ENCODE measurements at regions not wholly inside any gene's neighbourhood (a gene's known extent, or its start where the extent isn't known, plus 50 kb on each side); places are given as distances from the start of the nearest gene placed in this dataset.

DNA sequence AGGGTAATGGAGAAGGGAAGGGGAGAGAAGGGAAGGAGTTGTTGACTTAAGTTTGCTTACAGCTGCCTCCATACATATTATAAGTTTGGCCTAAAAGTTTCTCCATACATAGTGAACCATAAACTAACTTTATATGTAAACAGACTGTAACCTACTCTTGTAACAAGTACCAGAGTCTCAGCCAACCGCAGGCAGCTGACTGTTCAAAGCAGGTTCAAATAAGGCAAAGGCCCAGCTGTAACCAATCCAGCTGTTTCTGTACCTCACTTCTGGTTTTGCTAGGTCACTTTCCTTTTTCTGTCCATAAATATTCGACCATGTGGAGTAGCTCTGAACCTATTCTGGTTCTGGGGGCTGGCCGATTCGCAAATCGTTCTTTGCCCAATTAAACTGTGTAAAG, 591.2 kb downstream of the INSC start:
- no peak for FAIRE-seq

DNA sequence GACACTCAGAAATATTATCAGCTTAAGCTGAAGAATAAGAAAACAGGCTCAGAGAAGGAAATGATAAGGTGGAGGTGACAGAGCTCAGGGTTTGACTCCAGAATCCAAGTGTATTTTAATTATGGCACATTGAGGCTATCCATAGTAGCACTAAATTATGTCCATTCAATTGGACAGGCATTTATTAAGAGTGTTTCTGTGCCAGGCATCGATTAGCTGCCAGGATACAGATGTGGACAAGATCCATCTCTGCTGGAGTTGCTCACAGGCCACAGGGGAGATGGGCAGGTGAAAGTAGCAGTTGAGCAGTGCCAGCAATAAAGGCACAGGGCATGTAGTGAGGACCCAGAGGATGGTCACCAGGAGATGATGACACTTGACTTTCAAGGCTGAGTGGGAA, 592.5 kb downstream of the INSC start:
- no peak for FAIRE-seq

DNA sequence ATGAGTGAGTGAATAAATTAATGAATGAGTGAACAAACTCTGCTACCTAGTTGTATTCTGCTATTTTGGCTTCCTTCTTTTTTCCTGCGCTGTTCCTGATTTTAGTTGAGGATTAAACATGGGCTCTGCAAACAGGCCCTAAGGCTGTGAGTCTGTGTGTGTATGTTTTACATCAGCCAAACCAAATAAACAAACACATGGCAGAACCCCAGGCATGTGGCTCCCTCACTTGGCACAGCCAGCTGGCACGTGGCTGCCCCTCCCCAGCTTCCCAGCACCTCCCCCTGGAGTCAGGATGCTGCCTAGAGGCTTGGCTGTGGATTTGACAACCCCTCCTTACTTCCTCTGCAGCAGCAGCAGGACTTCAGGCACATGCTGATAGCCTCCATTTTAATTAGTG, 593.2 kb downstream of the INSC start:
- no peak for FAIRE-seq

- FAIRE-seq, result no peak
Measured at GRCh38 chr11:15710580-15711275, 596.0 kb downstream of the INSC start.

GRCh38 chr11:15711311-15711710, 596.6 kb downstream of the INSC start:
- FAIRE-seq, result no peak

DNA sequence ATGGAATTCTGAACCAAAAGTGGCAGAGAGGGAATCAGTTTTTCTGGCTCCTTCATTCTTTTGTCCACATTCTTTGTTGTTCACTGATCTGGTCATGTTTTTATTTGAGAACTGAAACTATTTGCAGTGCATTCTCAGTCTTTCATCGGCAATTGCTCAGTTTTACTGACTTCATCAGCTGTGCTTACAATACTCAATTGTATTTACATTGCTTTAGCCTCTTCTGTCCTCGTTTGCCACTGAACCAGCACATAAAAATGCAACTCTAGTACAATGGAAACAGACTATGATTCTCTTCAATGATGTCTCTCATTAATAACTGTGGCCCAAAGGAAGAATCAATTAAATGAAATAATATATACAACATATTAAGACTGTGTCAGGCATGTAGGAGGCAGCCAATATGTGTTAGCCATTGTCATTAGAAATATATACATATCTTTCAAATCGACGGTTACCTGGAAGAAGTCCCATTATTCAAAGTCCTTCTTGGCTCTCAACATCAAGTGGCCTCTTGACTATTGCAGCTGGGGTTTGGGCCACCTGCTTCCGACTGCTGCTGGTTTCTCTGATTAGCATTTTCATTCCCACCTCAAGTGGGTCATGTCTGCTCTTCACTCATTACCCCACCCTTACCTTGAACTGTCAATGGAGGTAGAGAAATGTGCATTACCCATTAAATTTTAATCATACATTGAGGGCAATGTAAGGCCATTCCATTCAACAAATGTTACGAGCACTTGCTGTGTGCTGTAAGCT, 600.1 kb downstream of the INSC start:
- no peak for FAIRE-seq

GRCh38 chr11:15716550-15716949, 601.8 kb downstream of the INSC start:
- no peak for FAIRE-seq

DNA sequence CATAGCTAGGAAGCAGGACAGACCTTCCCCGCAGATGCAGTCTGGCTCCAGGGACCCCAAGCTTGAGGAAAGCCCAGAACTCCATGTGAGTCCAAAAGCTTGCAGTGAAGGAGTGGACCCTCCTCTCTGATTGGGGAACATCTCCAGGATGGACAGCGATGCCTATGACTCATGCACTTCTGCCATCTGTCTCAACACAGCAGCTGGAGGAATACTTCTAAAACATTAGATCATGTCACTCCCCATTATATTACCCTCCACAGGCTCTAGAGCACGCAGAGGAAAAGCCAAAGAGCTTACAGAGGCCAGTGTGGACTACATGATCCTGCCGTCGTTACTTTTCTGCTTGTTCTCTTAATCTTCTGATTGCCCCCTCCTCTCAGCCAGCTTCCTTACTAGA, 605.7 kb downstream of the INSC start:
- FAIRE-seq, result no peak

- FAIRE-seq, result no peak
Measured at GRCh38 chr11:15723966-15724365, 609.2 kb downstream of the INSC start.

- FAIRE-seq, result no peak
Measured at GRCh38 chr11:15724601-15725000, 609.9 kb downstream of the INSC start.

DNA sequence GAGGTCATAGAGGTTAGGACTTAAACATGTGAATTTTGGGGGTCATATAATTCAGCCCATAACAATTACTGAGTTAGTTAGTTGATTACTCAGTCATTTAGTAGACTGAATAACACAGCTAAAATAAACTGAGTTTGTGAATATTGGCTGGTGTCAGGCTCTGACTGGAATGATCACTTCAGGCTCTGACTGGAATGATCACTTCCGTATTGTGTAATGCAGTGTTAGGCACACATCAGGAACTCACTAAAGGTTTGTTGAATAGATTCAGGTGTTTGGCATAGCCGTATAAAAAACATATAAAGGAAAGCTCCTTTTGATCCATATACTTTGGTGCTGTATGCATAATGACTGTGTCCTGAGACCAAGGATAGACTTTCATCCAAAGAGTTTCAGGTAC, 610.5 kb downstream of the INSC start:
- no peak for FAIRE-seq

DNA sequence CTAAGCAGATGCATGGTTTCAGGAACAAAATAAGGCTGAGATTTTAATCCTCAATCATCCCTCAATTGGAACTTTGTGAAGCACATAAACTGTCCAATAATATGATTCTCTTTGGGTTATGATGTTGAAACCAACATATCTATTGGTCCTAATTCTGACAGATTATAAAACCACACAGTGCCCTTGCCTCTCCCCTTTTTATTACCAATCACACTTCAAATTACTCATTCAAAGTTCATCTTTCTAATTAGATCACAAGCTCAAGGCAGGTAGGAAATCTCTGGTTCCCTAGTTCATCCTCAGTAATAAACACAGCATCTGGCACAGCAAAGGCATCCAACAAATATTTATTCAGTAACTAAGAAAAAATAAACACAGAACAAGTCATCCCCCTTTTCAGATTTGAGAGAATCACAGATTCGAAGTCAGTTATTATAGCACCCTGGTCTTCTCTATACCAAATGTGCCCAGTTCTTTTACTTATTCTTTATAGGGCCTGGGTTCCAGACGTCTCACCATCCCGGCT, 611.6 kb downstream of the INSC start:
- FAIRE-seq, result no peak

DNA sequence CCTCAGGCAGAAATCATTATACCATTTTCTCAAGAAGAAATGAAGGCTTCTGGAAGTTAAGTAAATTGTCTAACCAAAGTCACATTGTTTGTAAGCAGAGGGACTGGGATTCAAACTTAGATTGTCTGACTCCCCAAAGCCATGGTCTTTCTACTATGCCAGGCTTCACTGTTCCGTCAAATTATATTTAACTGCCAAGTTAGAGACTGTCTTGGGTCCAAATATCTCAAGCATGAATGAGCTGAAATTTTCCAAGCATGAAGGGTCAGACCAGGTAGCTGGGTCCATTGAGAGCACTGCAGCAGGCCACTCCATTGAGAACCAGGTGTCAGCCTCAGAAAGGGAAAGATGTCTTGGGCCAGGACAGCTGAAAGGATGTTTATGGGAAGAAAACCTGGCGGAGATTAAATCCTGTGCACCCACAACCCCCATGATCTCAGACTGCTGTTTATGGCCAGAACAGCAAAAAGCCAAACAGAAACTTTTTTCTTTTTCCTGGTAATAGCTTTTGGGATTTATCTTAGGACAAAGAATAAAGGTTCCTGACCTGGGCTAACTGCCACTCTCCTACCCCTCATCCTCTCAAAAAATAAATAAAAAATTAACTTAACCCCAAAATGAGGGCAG, 612.3 kb downstream of the INSC start:
- FAIRE-seq, result no peak

DNA sequence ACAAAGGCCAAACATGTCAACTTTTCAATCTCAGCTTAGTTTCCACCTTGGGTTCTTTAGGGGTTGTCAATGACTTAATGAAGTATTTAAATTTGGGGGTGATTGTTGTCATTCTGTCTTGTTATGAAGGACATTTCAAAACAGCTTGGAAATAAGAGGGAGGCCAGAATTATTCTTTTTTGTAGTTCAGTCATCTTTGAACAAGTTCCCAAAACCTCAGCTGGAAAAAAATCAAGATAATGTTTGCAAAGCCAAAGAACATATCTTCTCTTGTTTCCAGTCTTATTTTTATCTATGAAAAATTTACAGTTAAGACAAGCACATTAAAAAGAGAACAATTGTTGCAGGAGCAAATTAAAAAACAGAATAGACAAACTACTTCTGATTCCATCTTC, 612.8 kb downstream of the INSC start:
- no peak for FAIRE-seq

GRCh38 chr11:15728207-15728606, 613.5 kb downstream of the INSC start:
- FAIRE-seq, result no peak

DNA sequence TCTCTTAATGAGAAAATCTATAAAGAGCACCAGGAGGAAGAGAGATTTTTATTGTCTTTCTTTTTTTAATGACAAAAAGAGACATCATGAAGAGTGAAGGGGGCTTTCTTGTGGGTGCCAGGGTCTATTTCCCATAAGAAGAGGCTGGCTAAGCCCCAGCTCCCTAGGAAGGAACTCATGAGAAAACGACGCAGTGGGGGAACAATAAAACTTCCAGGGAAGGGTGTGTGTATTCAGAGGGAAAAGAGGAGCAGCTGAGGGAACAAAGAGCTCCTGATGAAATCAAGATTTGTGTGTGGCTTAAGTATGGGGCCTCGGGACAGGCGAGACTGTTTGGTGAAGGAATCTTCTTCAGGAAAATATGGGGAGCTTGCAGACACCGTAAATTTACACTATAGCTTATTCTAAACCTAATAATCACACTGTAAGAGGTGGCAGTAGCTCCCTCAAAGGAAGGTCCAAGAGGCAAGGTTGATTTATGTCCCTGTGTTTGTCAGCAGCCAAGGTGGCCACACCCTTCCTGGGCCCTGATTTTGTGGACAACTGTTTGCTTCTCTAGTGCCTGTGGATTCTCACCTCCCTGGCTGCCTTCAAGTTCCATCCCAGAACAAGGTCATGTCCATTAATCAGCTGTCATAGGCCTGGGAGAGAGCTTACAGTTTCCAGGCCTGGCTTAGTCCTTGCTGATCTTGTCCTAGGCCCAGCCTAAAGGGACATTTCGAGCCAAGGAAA, 615.7 kb downstream of the INSC start:
- FAIRE-seq, result no peak

DNA sequence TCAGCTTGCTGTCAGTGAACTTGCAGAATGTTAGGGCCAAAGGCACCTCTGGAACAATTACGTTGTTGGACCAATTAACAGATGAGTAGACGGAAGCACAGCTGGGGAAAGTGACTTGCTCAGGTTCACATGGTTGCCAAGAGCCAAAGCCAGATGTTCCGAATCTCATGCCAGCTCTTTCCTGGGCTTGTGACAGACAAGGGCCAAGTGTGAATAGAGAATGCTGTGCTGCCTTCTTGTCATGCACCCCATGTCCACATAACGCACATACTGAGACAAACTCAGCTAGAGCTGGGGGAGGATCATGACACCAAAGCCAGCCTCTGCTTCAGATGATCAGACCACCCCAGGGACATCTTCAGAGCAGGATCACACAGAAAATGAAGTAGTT, 616.3 kb downstream of the INSC start:
- FAIRE-seq, result no peak

DNA sequence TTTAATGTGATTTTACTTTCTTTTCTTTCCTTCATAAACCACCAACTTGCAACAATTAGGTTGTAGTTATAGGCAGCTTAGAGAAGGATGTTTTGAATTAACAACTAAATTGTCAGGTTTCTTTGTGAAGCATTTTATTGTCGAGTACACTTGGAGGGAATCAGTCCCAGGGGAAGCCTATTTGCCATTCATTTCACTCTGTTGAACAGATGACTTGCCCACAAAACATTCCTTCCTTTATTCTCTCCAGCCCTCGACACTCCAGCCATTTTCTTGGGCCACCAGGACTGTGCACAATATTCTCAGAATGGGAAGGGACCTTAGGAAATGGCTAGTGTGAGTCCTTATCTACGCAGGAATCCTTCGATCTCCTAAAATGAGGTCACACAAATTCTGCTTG, 620.6 kb downstream of the SOX6 start:
- FAIRE-seq, result no peak

DNA sequence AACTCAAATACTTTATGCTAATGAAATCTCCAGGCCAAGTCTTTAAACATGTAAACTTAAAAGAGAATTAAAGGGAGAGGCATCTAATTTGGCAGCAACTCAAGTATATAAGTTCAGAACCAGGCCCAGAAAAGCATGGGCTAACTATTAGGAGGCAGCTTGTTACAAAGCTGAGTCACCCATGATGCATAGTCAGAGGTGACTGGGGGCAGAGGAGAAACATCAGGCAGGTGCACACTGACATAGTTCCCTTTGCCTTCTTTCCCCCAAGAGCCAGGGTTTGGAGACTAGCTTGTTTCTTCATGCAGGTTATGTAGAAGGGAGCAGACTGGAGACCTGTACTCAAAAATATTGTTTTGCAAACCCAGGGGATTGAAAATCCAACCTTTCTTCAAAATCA, 619.0 kb downstream of the SOX6 start:
- FAIRE-seq, result no peak

GRCh38 chr11:15738931-15739330, 617.4 kb downstream of the SOX6 start:
- no peak for FAIRE-seq

GRCh38 chr11:15742626-15743519, 613.5 kb downstream of the SOX6 start:
- no peak for FAIRE-seq

DNA sequence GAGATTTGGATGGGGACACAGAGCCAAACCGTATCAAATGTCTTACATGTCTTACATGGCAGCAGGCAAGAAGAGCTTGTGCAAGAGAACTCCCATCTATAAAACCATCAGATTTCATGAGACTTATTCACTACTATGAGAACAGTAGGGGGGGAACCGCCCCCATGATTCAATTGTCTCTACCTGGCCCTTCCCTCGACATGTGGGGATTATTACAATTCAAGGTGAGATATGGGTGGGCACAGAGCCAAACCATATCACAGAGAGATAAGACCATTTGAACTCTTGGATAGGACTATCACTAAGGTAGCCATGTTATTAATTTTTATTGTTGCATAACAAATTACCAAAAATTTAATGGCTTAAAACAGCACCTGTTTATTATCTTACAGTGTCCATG, 611.7 kb downstream of the SOX6 start:
- FAIRE-seq, result no peak

All from G401.6 (cell line).